HG03460 (cell line): ENCODE measurements at regions not wholly inside any gene's neighbourhood (a gene's known extent, or its start where the extent isn't known, plus 50 kb on each side); places are given as distances from the start of the nearest gene placed in this dataset.

Source experiments
- ATAC-seq: cut with Tn5 transposase; IDR thresholded peaks from one replicate; pipeline ENCODE4 v1.9.1; 2021; ENCODE audit not compliant: unreplicated experiment

DNA sequence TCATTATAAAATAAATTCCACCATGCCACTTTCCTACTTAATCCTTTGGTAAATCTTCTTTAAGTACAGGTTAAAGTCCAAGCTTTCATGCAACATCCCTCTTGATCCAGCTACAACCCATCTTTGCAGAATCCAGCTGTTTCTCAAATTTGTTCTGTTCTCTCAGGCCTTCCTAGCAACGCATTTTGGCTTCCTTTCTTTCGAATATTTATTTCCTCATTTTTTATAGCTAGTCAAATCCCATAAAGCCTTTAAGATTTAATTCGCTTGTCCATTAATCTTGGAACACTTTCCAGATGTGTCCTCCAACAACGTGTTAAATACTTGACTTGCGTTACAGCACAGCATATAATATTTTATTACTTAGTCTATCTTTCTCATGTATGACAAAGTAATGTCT is 600.1 kb upstream of the CHORDC1 start:
- ATAC-seq: no peak

DNA sequence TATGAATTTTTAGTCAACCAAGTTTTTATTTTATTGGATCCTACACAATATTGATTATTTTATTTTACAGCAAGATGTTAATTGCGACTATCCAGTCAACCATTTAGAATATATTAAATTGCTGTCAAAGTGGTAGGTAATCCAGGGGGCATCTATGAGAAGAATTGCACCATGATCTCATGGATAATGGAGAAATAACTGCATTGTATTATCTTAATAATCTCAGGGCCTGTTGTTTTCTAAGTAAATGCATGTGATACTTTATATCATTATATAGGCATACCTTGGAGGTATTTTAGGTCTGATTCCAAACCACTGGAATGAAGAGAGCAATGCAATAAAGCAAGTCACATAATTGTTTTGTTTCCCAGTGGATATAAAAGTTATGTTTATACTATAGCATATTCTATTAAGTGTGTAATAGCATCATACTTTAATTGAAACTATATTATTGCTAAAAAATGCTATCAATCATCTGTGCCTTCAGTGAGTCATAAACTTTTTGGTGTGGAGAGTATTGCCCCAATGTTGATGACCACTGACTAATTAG is 595.4 kb upstream of the CHORDC1 start:
- ATAC-seq: no peak

GRCh38 chr11:90809581-90809980 is 586.7 kb upstream of the CHORDC1 start:
- no peak for ATAC-seq

DNA sequence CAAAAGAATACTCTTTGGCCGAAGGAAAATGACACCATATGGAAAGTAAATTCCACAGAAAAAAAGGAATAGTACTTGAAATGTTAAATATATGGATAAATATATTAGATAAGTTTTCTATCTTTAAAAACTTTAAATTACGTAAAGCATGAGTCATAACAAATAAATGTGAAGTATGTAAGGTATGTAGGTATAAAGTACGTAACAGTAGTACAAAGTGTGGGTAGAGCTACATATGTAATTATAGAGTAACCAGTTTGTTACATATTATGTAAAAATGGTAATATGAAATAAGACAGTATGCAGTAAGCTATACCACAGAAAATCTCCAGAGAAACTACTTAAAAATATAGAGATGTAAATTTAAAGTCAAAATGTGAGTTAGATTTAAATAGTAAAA is 582.3 kb upstream of the CHORDC1 start:
- ATAC-seq: no peak

- ATAC-seq: no peak
Observed at GRCh38 chr11:90803831-90804230, 581.0 kb upstream of the CHORDC1 start.

DNA sequence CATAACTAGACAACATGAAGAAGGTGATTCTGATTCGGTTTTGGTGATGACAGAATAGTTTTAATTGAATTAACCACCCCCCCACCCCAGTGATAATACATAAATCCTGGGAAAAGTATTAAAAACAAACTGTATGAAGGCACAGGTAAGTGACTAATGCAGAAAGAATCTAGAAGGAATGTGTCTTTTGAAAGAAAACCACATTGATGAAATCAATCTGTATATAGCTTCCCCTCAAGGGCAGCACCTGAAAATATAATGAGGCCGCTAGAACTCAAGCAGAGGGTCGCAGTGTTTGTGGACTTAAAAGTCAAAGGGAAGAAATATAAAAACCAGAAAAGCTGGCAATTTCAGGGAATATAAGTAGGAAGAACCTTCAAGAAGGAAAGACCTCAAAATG is 580.5 kb upstream of the CHORDC1 start:
- ATAC-seq: no peak

- no peak for ATAC-seq
Observed at GRCh38 chr11:90798769-90799168, 575.9 kb upstream of the CHORDC1 start.

DNA sequence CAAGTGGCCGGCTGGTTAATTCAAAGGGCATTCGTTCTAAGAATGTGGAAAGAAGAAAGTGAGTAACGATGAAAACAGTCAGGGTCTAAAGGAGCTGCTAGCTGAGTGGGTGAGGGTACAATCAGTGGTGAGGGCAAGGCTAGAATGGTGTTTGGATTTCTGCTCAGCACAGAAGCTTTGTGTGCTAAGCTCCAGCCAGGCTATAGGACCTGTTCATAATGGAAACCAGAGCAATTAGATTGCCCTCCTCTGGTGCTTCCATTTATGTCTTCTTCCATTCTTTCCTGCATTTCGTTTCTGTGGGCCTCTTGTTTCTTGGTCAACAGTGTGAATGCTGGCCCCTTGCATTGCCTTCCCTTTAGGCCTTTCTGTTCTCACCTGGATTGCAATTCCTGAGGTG is 572.9 kb upstream of the CHORDC1 start:
- no peak for ATAC-seq

DNA sequence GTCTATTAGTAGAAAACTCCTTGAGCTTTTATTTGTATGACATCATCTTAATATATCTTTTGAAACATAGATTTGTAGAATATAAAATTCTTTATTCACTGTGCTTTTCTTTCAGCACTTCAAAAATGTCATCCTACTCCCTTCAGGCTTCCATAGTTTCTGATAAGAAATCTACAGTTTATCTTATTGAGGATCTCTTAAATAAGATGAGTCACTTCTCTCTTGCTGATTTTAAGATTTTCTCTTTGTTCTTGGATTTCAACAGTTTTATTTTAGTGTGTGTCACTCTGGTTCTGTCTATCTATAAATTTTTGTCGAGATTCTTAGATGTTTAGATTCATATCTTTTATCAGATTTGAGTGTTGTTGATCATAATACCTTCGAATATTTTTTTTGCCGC is 566.1 kb upstream of the CHORDC1 start:
- ATAC-seq: no peak

GRCh38 chr11:90784241-90784814 is 561.5 kb upstream of the CHORDC1 start:
- no peak for ATAC-seq

DNA sequence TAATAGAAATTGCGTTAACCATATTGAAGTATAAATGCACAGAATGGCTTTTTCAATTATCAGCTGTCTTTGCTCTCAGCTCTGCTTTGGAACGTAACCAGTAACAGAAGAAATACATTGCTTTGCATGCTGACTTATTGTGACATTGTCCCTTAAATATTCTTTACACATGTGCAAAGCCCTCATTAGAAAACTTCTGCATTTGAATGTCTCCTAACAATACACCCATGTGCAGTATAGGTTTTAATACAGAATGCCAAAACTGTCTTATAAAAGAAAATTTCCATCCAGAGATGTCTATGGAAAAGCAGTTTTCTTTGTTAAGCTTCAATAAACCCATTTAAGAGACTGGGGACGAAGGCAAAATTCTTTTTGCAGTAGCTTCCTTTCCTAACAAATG is 560.3 kb upstream of the CHORDC1 start:
- no peak for ATAC-seq

DNA sequence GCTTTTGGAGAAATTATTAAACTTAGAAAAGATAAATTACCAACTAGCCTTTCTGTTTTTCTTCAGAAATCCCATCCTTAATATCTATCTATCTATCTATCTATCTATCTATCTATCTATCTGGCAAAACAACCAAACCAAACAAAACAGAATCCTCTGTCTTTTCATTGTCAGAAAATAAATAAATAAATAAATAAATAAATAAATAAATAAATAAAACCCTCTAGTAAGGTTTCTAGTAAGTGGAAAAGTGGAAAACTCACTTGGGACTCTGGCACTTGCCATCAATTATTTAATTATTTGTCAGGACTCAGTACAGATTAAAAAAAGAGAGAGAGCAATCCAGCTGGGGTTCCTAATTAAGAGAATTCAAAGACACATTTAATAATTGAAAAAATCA is 556.2 kb upstream of the CHORDC1 start:
- no peak for ATAC-seq

DNA sequence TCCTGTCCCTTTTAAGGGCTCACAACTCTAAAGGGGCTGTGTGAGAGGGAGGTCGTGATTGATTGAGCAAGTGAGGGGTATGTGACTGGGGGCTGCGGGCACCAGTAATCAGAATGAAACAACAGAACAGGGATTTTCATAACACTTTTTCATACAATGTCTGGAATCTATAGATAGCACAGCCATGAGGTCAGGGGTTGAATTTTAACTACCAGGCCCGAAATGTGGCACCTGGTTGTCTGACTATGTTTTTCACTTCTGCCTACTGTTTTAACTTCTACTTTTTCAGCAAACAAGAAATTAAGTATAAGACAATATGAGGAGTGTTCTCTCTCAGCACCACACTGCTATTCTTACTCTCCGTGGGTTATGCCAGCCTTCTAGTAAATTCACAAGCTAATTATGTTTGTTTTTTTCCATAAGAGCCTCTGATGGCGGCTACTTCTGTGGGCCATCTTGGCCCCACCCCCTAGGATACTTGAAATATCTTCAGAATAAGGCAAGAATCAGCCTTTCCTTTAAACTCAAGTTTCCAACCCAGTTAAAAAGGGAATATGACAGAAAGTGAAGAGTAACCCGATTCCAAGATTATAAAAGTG is 552.8 kb upstream of the CHORDC1 start:
- peak; percentile 55 for ATAC-seq

- ATAC-seq: no peak
Observed at GRCh38 chr11:90774727-90775566, 552.1 kb upstream of the CHORDC1 start.

DNA sequence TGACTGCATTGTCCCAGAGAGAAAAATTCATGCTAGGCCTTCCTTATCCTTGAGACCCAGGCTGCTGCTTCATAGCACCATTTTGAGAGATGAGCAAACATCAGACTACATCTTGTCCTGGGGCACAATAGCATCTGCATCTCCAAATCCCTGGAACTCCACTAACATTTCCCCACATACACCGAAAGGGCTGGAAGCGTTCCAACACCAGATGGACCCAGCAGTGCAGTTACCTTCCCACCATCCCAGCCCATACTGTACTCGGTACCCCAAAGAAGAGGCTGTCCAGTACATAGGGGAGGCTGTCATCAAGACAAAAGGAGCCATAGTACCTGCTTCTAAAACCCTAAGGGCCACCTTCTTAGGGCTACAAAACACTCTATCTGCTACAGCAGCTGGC is 547.2 kb upstream of the CHORDC1 start:
- ATAC-seq: no peak

DNA sequence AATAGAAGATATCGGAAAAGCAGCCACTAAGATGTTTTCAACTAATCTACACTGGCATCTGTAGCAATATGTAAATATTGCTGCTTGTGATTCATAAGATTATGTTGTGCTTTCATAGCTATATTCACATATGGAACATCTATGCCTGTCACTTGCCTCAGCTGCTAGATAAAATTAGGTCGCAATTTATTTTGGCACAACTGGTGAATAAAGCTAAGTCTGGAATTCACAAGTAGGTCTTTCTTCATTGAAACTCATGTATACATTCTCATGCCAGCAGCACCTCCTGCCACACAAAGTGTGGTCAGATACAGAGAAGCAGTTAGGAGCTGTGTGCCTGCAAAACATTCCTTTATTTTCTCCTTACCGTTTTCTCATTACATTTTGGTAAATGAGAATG is 543.3 kb upstream of the CHORDC1 start:
- no peak for ATAC-seq

- ATAC-seq: no peak
Observed at GRCh38 chr11:90764691-90765090, 541.8 kb upstream of the CHORDC1 start.

- ATAC-seq: no peak
Observed at GRCh38 chr11:90757849-90758494, 535.1 kb upstream of the CHORDC1 start.

- no peak for ATAC-seq
Observed at GRCh38 chr11:90756617-90757016, 533.8 kb upstream of the CHORDC1 start.

DNA sequence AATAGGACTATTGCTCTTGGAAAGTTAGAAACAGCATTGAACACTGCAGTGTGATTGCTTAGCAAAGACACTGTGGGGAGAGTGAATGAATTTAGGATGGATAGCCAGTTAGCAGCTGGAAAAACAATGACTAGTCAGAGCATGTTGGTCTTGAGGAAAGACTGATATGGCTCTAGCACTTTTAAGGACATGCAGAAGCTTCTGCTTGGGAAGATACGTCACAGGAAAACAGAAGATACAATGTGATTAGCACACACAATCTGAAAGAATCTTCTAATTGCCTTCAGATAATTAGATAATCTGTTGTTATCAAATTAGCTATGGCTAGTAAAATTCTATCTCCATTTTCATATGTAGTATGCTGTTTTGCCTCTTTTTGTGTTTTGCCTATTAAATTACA is 530.7 kb upstream of the CHORDC1 start:
- ATAC-seq: no peak

DNA sequence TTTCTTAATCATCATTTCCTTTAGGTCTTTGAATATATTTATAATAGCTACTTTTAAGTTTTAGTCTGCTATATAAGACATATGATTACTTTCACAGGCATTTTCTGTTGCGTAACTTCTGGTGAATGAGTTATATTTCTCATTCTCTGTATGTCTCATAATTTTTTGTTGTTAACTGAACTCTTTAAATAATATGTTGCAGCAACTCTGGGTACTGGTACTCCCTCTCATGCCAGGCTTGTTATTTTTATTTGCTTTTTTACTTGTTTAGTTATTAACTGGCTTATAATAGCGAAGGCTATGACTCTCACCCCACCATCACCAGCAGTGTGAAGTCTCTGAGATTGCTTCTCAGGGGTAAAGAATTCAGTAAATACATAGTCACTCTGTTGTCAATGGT is 524.2 kb upstream of the CHORDC1 start:
- ATAC-seq: no peak

DNA sequence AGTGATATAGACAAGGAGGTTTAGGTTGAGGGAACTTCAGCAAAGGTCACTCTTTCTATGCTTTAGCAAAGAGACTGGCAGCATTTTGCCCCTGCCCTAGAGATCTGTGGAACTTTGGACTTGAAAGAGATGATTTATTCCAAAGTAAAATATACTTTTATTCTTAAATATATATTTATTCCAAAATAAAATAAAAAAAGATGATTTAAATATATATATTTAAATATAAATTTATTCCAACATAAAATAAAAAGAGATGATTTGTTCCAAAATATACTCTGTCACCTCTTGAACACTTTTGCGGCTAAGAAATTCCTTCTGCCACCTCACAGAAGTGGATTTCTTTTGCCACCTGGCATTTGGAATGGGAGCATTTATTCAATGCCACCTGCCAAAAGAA is 521.3 kb upstream of the CHORDC1 start:
- ATAC-seq: no peak
